MM.1S (cell line): ENCODE measurements at regions not wholly inside any gene's neighbourhood (a gene's known extent, or its start where the extent isn't known, plus 50 kb on each side); places are given as distances from the start of the nearest gene placed in this dataset.

Experiments
- EZH2 ChIP-seq: fragments of 300-600 bp; sonication (generic); optimal IDR thresholded peaks from 2 replicates; pipeline ENCODE3; 2017; ENCODE audit warnings: low read depth, mild to moderate bottlenecking, antibody characterized with exemption, low read length, mixed read lengths
- EZH2phosphoT487 ChIP-seq: fragments of 300-600 bp; sonication (generic); IDR thresholded peaks from 2 replicates; pipeline ENCODE4 v1.6.1; 2018; ENCODE audit warnings: antibody characterized with exemption, low read length
- TF ChIP-seq, protein P1 (sequence below): fragments of 300-600 bp; sonication (generic); IDR thresholded peaks from 2 replicates; pipeline ENCODE4 v1.5.1; 2016; ENCODE audit warnings: antibody characterized with exemption, low read length, mixed read lengths

DNA sequence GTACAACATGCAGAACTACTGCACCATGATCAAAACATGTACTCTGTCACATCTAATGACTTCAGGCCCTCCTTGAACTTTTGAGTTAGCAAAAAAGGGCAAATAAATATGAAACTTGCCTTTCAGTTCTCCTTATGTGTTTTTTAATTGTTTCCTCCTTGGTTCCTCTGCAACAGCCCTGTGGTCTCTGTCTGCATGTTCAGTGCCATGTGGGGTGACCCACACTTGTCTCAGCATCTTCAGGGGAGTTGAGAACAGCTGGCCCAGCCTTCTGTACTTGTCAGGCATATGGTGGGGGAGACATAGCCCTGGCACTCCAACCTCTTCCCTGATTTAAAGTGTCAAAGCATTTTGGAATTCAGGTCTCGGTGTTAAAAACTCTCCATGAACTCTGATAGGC, 188.0 kb upstream of the PGRMC2 start:
- TF ChIP-seq, protein P1, sequence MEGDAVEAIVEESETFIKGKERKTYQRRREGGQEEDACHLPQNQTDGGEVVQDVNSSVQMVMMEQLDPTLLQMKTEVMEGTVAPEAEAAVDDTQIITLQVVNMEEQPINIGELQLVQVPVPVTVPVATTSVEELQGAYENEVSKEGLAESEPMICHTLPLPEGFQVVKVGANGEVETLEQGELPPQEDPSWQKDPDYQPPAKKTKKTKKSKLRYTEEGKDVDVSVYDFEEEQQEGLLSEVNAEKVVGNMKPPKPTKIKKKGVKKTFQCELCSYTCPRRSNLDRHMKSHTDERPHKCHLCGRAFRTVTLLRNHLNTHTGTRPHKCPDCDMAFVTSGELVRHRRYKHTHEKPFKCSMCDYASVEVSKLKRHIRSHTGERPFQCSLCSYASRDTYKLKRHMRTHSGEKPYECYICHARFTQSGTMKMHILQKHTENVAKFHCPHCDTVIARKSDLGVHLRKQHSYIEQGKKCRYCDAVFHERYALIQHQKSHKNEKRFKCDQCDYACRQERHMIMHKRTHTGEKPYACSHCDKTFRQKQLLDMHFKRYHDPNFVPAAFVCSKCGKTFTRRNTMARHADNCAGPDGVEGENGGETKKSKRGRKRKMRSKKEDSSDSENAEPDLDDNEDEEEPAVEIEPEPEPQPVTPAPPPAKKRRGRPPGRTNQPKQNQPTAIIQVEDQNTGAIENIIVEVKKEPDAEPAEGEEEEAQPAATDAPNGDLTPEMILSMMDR = no peak
- no peak for TF ChIP-seq EZH2phosphoT487
- TF ChIP-seq EZH2 = no peak
